ENCODE measurements at regions not wholly inside any gene's neighbourhood (a gene's known extent, or its start where the extent isn't known, plus 50 kb on each side); places are given as distances from the start of the nearest gene placed in this dataset.
"Not testable (repeated sequence)": the region's sequence is repeated elsewhere in the genome, so short reads cannot be mapped to it uniquely, and the experiment has no call there.

GRCh38 chr6:68059899-68060298, 575.2 kb upstream of the ADGRB3 start:
- H3K27me3 ChIP-seq (ENCODE audit: control insufficient read depth, insufficient read depth, low read length) = no peaks in the 10 kb centered on the region
- no peak overlapping the region for H3K4me3 Mint-ChIP-seq
- H3K4me1 Mint-ChIP-seq = no peaks in the 10 kb centered on the region
- peaks cover 2 to 13% of the 10 kb centered on the region in 2 donors for H3K9me3 Mint-ChIP-seq
- H3K27ac ChIP-seq (ENCODE audit: low read length) = no peak overlapping the region
- 79% methylated on average over 3 of the region's 4 CpGs for WGBS (ENCODE audit: insufficient coverage)
- H3K4me1 ChIP-seq (ENCODE audit: control insufficient read depth, insufficient read depth, low read length) = no peaks in the 10 kb centered on the region
- ATAC-seq (no peak), DNase-seq (no peak)
- no peak overlapping the region for H3K4me3 ChIP-seq (ENCODE audit: low read length)
- TF ChIP-seq, protein P1, sequence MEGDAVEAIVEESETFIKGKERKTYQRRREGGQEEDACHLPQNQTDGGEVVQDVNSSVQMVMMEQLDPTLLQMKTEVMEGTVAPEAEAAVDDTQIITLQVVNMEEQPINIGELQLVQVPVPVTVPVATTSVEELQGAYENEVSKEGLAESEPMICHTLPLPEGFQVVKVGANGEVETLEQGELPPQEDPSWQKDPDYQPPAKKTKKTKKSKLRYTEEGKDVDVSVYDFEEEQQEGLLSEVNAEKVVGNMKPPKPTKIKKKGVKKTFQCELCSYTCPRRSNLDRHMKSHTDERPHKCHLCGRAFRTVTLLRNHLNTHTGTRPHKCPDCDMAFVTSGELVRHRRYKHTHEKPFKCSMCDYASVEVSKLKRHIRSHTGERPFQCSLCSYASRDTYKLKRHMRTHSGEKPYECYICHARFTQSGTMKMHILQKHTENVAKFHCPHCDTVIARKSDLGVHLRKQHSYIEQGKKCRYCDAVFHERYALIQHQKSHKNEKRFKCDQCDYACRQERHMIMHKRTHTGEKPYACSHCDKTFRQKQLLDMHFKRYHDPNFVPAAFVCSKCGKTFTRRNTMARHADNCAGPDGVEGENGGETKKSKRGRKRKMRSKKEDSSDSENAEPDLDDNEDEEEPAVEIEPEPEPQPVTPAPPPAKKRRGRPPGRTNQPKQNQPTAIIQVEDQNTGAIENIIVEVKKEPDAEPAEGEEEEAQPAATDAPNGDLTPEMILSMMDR (IDR thresholded peaks at IDR 0.05) = no peak
- H3K27me3 Mint-ChIP-seq (ENCODE audit: low read depth in 2 of 2) = no peaks in the 10 kb centered on the region
- H3K27ac Mint-ChIP-seq = no peak overlapping the region
- no peaks in the 10 kb centered on the region for H3K36me3 ChIP-seq (ENCODE audit: control insufficient read depth, insufficient read depth, low read length)
- intact Hi-C loops (cut with micrococcal nuclease) = no loop called here
- H3K36me3 Mint-ChIP-seq = no peaks in the 10 kb centered on the region
- H3K9me3 ChIP-seq (ENCODE audit: control insufficient read depth, insufficient read depth, low read length) = no peaks in the 10 kb centered on the region

DNA sequence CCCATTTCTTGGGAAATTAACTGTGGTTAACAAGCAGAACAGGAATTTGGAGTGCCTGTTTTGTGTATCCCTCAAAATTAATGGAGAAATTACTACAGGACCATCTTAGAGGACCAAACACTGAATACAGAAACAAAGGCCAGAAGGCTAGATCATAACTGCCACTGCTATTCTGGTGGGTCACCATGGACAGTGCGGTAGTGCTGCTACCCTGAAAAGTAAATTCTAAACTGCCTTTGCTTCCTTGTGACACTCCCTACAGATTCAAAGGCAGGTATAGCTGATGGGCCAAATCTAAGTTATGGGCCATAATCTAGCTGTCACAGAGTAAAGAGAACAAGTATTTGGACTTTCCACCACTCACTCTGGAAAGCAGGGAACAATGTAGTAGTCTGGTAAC, 575.8 kb upstream of the ADGRB3 start:
- Histone ChIP-seq H3K27me3 (ENCODE audit: control insufficient read depth, insufficient read depth, low read length) (no peaks in the 10 kb centered on the region), H3K4me1 (ENCODE audit: control insufficient read depth, insufficient read depth, low read length) (no peaks in the 10 kb centered on the region), H3K4me3 (ENCODE audit: low read length) (no peak overlapping the region), H3K36me3 (ENCODE audit: control insufficient read depth, insufficient read depth, low read length) (no peaks in the 10 kb centered on the region), H3K27ac (ENCODE audit: low read length) (no peak overlapping the region), H3K9me3 (ENCODE audit: control insufficient read depth, insufficient read depth, low read length) (no peaks in the 10 kb centered on the region)
- 100% methylated on average over 1 of the region's 1 CpG for WGBS (ENCODE audit: insufficient coverage)
- Mint-ChIP-seq H3K9me3 (peaks cover 0 to 12% of the 10 kb centered on the region in 2 donors), H3K4me1 (no peaks in the 10 kb centered on the region), H3K27ac (no peak overlapping the region), H3K36me3 (no peaks in the 10 kb centered on the region), H3K27me3 (ENCODE audit: low read depth in 2 of 2) (no peaks in the 10 kb centered on the region), H3K4me3 (no peak overlapping the region)
- intact Hi-C loops (cut with micrococcal nuclease) = no loop called here
- TF ChIP-seq, protein P1 (IDR thresholded peaks at IDR 0.05) = no peak
- DNase-seq (no peak), ATAC-seq (no peak)

DNA sequence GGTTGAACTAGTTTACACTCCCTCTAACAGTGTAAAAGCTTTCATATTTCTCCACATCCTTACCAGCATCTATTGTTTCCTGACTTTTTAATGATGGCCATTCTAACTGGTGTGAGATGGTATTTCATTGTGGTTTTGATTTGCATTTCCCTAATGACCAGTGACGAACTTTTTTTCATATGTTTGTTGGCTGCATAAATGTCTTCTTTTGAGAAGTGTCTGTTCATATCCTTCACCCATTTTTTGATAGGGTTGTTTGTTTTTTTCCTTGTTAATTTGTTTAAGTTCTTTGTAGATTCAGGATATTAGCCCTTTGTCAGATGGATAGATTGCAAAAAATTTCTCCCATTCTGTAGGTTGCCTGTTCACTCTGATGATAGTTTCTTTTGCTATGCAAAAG, 578.5 kb upstream of the ADGRB3 start:
- DNase-seq; H3K4me3 Mint-ChIP-seq; ATAC-seq; H3K9me3 ChIP-seq (ENCODE audit: control insufficient read depth, insufficient read depth, low read length); H3K36me3 ChIP-seq (ENCODE audit: control insufficient read depth, insufficient read depth, low read length); H3K4me3 ChIP-seq (ENCODE audit: low read length); H3K27ac ChIP-seq (ENCODE audit: low read length); H3K36me3 Mint-ChIP-seq; H3K27me3 Mint-ChIP-seq (ENCODE audit: low read depth in 2 of 2); H3K4me1 Mint-ChIP-seq; H3K27me3 ChIP-seq (ENCODE audit: control insufficient read depth, insufficient read depth, low read length); H3K4me1 ChIP-seq (ENCODE audit: control insufficient read depth, insufficient read depth, low read length); intact Hi-C loops (cut with micrococcal nuclease); H3K27ac Mint-ChIP-seq: not testable (repeated sequence)
- 100% methylated on average over 1 of the region's 1 CpG for WGBS (ENCODE audit: insufficient coverage)
- peaks cover 2 to 13% of the 10 kb centered on the region in 2 donors for H3K9me3 Mint-ChIP-seq

DNA sequence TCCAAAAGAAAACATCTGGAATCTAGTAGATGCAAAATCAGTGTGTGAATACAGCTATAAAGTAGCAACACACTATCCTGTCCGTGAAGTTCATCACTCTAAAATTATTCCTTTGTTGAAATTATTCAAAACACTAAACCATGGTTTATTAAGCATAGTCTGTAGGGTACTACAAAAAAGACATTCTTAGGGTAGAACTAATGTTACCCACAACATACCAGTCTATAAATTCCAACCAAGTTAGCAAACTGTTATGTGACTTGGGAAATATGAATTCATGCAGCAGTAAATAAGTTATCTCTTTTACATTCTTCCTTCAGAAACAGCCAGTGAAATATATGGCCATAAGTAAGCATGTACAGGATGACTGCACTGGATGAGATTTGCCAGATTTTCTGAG, 580.3 kb upstream of the ADGRB3 start:
- H3K27me3 ChIP-seq (ENCODE audit: control insufficient read depth, insufficient read depth, low read length) = no peaks in the 10 kb centered on the region
- no peak for DNase-seq
- TF ChIP-seq, protein P1 (IDR thresholded peaks at IDR 0.05) = no peak

More for the DNA sequence above, 580.3 kb upstream of the ADGRB3 start:
- H3K4me1 Mint-ChIP-seq = no peaks in the 10 kb centered on the region
- no peaks in the 10 kb centered on the region for H3K36me3 ChIP-seq (ENCODE audit: control insufficient read depth, insufficient read depth, low read length)
- no CpG with 5 or more reads among the region's 1 CpG for WGBS (ENCODE audit: insufficient coverage)
- H3K9me3 Mint-ChIP-seq = peaks cover 2 to 12% of the 10 kb centered on the region in 2 donors
- ATAC-seq = no peak
- H3K4me3 ChIP-seq (ENCODE audit: low read length) = no peak overlapping the region
- no peak overlapping the region for H3K27ac Mint-ChIP-seq
- H3K4me1 ChIP-seq (ENCODE audit: control insufficient read depth, insufficient read depth, low read length) = no peaks in the 10 kb centered on the region
- no peak overlapping the region for H3K4me3 Mint-ChIP-seq
- H3K9me3 ChIP-seq (ENCODE audit: control insufficient read depth, insufficient read depth, low read length) = no peaks in the 10 kb centered on the region
- H3K36me3 Mint-ChIP-seq = no peaks in the 10 kb centered on the region
- no peak overlapping the region for H3K27ac ChIP-seq (ENCODE audit: low read length)
- intact Hi-C loops (cut with micrococcal nuclease) = no loop called here
- H3K27me3 Mint-ChIP-seq (ENCODE audit: low read depth in 2 of 2) = no peaks in the 10 kb centered on the region
